Stimulated activated CD4-positive, alpha-beta T cell treated with anti-CD3 and anti-CD28 coated beads, TNF-alpha, amount 100 ng/mL, for 48 hours (primary cell): ENCODE measurements at regions not wholly inside any gene's neighbourhood (a gene's known extent, or its start where the extent isn't known, plus 50 kb on each side); places are given as distances from the start of the nearest gene placed in this dataset.
"Not testable (repeated sequence)": the region's sequence is repeated elsewhere in the genome, so short reads cannot be mapped to it uniquely, and the experiment has no call there.

Experiments used
- DNase-seq, 3 donors: peaks; one replicate each; pipeline ENCODE4 v3.0.0-alpha.2; 2020; ENCODE audit warnings: low read depth in 3 of 3

DNA sequence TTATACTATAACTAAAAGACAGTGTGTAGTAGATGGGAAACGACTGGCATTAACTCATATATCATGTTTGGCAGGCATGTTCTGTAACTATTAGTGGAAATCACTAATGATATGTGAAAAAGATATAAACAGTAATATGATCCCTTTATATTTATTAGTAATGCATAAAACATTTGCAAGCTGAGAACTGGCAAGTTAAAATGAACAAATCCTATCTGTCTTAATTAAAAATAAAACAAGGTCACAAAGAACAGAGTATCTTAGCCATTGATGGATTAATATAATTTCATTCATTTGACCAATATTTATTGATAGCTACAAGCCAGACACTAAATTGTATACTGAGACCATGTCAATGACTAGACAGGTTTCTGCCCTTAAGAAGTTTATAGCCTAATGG, 154.5 kb downstream of the CRPPA start:
- DNase-seq = no peak

DNA sequence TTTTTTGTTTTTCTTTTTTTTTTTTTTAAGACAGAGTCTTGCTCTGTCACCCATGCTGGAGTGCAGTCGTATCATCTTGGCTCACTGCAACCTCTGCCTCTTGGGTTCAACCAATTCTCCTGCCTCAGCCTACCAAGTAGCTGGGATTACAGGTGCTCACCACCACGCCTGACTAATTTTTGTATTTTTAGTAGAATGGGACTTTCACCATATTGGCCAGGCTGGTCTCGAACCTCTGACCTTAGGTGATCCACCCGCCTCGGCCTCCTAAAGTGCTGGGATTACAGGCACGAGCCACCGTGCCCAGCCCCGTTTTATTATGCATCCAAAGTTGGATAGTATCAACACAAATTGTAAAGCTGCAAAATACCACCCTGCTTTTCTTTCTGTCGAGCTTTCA, 154.9 kb downstream of the CRPPA start:
- not testable (repeated sequence) for DNase-seq

- DNase-seq = no peak
These were observed 155.4 kb downstream of the CRPPA start for GRCh38 chr7:16265863-16266458.

- DNase-seq = no peak
These were observed 156.2 kb downstream of the CRPPA start for GRCh38 chr7:16264823-16265804.

DNA sequence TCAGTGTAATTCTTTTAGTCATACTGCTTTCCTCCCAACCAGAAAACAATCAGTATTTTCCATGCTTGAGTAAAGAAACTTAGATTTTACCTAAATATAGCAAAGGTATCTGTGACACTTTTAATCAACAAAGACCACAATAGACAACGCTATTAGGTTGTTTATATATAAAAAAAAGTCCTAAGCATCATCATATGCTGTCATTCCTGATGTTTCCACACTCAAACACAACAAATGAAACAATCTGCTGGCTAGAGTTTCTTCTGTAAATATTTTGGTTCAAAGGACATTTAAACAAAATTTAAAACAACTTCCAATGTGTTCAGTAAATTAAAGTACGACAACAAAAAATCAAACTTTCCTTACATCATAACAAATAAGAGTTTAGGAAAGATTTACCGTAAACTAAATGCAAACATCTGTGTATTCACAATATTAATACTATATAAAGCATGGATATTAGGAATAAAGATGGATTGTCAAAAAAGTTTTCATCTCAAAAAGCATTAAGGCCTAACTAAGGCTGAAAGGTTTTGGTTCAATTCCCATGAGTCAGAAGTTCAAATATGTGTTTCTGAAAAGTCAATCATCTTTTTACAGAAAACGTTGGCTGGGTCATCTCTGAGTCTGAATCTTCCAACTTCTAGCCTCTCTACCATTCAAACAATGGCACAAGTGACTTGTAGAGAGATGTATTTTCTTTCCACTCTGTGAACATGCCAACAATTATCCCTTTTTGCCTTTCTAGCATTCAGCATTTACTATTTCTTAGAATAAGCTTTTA, 157.1 kb downstream of the CRPPA start:
- DNase-seq = no peak

DNA sequence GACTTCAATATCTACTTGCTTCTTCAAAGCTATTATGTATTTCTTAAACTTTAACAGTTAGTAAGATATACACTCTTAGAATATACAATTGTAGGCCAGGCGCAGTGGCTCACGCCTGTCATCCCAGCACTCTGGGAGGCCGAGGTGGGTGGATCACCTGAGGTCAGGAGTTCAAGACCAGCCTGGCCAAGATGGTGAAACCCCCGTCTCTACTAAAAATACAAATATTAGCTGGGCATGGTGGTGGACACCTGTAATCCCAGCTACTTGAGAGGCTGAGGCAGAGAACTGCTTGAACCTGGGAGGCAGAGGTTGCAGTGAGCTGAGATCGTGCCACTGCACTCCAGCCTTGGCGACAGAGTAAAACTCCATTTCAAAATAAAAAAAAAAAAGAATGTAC, 158.0 kb downstream of the CRPPA start:
- DNase-seq = not testable (repeated sequence)

DNA sequence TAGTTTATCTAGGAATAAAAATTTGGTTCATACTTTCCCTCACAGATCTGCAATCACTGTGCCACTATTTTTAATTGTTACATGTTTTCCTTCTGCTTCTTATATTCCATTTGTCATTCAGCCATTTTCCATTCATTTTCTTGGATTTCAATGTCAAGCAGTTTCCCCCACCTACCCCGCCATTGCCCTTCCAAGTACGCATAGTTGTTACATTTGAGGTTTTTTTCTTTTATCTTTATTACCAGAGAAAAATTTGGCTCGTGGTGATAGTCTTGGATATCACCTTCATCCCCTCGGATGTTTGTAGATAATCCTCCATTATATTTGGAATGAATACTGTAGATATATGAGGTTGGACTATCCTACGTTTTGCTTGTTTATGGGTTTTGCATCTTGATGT, 159.7 kb downstream of the CRPPA start:
- no peak for DNase-seq

DNA sequence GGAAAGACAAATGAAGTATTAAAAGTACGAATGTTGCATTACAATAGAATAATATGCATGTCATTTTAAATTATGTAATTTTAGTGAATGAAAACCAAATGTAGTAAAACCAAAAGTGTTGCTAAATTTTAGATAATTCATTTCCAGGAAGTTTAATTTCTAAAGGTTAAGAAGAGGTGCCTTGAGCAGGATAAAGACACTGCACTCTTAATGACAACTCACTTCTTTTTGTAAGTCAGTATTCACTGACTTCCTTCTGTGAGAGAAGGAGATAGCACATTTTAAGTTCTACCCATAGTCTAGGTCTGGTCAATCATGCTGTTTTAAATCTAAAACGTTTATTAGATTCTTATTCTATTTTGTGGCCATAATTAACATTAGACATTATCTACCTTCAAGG, 160.2 kb downstream of the CRPPA start:
- DNase-seq = no peak

DNA sequence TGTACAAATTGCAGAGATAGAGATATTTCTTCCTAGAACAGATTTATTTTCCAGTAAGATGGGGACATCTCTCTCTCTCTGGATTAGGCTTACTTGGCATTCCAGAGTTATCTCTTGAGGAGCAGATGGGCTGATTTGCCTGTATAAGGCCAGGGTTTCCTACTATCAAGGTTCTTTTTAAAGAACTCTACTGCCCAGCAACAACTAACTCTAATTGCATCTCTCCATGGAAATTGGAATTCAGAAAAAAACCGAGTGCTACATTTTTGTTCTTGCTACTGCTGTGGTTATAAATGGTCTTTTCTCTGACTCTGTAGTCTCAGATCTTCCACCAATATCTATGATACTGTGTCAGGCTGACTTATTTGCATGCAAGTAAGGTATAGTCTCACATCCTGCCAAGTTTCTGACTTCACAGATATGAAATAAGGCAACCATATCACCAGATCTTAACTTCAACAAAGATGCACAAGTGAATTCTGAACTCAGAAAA, 161.1 kb downstream of the CRPPA start:
- DNase-seq = no peak

DNA sequence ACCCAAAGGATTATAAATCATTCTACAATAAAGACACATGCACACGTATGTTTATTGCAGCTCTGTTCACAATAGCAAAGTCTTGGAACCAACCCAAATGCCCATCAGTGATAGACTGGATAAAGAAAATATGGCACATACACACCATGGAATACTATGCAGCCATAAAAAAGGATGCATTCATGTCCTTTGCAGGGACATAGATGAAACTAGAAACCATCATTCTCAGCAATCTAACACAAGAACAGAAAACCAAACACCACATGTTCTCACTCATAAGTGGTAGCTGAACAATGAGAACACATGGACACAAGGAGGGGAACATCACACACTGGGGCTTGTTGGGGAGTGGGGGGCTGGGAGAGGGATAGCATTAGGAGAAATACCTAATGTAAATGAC, 164.9 kb downstream of the CRPPA start:
- not testable (repeated sequence) for DNase-seq

DNA sequence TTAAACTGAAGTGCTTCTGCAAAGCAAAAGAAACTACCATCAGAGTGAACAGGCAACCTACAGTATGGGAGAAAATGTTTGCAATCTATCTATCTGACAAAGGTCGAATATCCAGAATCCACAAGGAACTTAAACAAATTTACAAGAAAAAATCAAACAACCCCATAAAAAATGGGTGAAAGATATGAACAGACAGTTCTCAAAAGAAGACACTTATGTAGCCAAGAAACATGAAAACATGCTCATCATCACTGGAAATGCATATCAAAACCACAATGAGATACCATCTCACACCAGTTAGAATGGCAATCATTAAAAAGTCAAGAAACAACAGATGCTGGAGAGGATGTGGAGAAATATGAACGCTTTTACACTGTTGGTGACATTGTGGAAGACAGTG, 165.4 kb downstream of the CRPPA start:
- not testable (repeated sequence) for DNase-seq

- DNase-seq = not testable (repeated sequence)
These were observed 170.7 kb downstream of the CRPPA start for GRCh38 chr7:16250655-16251054.

DNA sequence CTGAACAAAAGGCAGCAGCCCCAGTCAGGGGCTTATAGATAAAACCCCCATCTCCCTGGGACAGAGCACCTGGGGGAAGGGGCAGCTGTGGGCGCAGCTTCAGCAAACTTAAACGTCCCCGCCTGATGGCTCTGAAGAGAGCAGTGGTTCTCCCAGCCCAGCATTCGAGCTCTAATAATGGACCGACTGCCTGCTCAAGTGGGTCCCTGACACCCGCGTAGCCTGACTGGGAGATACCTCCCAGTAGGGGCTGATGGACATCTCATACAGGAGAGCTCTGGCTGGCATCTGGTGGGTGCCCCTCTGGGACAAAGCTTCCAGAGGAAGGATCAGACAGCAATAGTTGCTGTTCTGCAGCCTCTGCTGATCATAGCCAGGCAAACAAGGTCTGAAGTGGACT, 172.1 kb downstream of the CRPPA start:
- DNase-seq = not testable (repeated sequence)

GRCh38 chr7:16248556-16248955, 172.8 kb downstream of the CRPPA start:
- not testable (repeated sequence) for DNase-seq

DNA sequence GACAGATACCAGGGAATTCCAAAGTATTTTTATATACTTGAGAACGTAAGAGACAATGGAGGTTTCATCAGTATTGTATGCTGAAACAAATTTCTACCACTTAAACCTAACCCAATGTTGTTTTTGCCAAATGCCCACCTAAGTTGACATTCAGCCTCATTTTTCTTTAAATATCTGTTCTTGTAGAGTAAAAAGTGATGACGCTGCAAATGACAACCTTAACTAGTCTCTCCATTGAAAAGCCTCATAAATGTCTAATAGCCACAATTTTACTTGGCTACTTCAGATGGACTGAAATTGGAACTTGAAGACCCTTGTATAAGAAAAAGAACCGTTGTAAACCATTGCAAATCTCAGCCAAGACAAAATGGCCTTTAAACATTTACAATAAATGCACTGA, 176.9 kb downstream of the CRPPA start:
- no peak for DNase-seq

DNA sequence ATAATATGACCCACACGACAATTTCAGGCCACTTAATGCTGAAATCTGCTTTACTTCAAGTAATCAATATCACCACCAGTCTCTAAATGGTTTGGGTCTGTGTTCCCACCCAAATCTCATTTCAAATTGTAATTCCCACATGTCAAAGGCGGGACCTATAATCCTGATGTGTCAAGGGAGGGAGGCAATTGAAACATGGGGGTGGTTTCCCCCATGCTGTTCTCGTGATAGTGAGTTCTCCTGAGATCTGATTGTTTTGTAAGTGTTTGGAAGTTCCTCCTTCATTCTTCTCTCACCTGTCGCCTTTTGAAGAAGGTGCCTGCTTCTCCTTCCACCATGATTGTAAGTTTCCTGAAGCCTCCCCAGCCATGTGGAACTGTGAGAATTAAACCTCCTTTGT, 178.4 kb downstream of the CRPPA start:
- DNase-seq = no peak

GRCh38 chr7:16241017-16241416, 180.3 kb downstream of the CRPPA start:
- no peak for DNase-seq

- DNase-seq = no peak
These were observed 185.0 kb downstream of the CRPPA start for GRCh38 chr7:16236381-16236780.

GRCh38 chr7:16235147-16236114, 185.9 kb downstream of the CRPPA start:
- no peak for DNase-seq

DNA sequence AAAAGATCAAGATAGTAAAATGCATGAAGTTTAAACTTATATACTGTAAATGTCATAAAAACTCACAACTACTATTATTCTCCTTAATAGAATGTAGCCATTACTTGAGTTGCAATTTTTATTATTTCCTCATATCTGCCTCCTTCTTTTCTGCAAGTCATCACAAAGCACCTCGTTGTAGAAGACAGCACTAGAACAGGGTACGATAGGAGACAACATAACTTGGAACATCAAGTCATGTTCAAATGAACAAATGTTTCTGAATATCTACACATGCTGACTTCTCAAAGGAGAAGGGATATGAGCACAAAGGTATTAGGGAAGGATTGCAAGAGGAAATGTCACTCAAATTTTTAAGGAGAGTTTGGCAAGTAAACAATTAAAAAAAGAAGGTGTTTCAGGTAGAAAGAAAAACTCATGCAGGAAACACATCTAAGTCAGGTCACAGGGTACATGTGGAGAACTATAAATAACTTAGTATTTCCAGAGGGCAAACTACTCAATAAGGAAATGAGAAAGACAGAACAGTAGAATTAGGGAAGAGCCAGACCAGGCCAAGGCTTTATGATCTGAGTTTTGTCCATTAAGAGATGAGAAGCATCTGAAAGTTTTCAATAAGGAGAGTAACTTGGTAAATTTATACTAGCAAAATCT, 186.7 kb downstream of the CRPPA start:
- DNase-seq = no peak
